CD14-positive monocyte (primary cell): ENCODE measurements at regions not wholly inside any gene's neighbourhood (a gene's known extent, or its start where the extent isn't known, plus 50 kb on each side); places are given as distances from the start of the nearest gene placed in this dataset.

ENCODE experiments used
- DNase-seq, 3 donors: peaks; one replicate each; pipeline ENCODE4 v3.0.0-alpha.2; 2011 to 2022
- H2AFZ ChIP-seq: 2 replicates; pipeline ENCODE4 v1.6.0; 2012; ENCODE audit warnings: mild to moderate bottlenecking, low read depth, low read length, inconsistent platforms; ENCODE audit not compliant: insufficient read depth, poor library complexity, severe bottlenecking
- H3K27ac ChIP-seq, 2 donors: 1 replicate in 1 of 2; 2 replicates in 1 of 2; pipeline ENCODE4 v1.5.1; 2012 to 2013; ENCODE audit warnings: low read length in 2 of 2, control low read depth in 1 of 2, inconsistent platforms in 1 of 2, low read depth in 1 of 2, mild to moderate bottlenecking in 1 of 2
- H3K27me3 ChIP-seq, 2 donors: one replicate each; pipeline versions ENCODE4 v1.6.0 to v1.6.1; 2011 to 2013; ENCODE audit warnings: low read length in 2 of 2; ENCODE audit not compliant: control insufficient read depth in 2 of 2, insufficient read depth in 2 of 2
- H3K36me3 ChIP-seq, 2 donors: replicated peaks in 1 of 2; 1 replicate in 1 of 2; 2 replicates in 1 of 2; pipeline versions ENCODE4 v1.5.1 to v1.6.1; 2012 to 2013; ENCODE audit warnings: low read length in 2 of 2, control low read depth in 1 of 2, inconsistent platforms in 1 of 2, mild to moderate bottlenecking in 1 of 2; ENCODE audit not compliant: insufficient read depth in 2 of 2, control insufficient read depth in 1 of 2
- H3K4me1 ChIP-seq, 2 donors: 1 replicate in 1 of 2; 2 replicates in 1 of 2; pipeline versions ENCODE4 v1.5.1 to v1.6.1; 2012 to 2013; ENCODE audit warnings: low read length in 2 of 2, control low read depth in 1 of 2, inconsistent platforms in 1 of 2, mild to moderate bottlenecking in 1 of 2, moderate library complexity in 1 of 2; ENCODE audit not compliant: insufficient read depth in 2 of 2, control insufficient read depth in 1 of 2
- H3K4me2 ChIP-seq: replicated peaks from 2 replicates; pipeline ENCODE3; 2012; ENCODE audit warnings: low read length, moderate library complexity, mild to moderate bottlenecking; ENCODE audit not compliant: poor library complexity, severe bottlenecking; ENCODE audit errors: extremely low read depth
- H3K4me3 ChIP-seq, 3 experiments: fragments of 200-600 bp in 1 of 3; sonication (generic) in 1 of 3; replicated peaks in 1 of 3; 1 replicate in 2 of 3; 2 replicates in 1 of 3; pipeline ENCODE4 v1.5.1; 2011 to 2013; ENCODE audit warnings: low read length in 3 of 3, mild to moderate bottlenecking in 3 of 3, control low read depth in 2 of 3, low read depth in 2 of 3, inconsistent platforms in 1 of 3, moderate library complexity in 1 of 3
- H3K79me2 ChIP-seq: 2 replicates; pipeline ENCODE4 v1.6.0; 2012; ENCODE audit warnings: mild to moderate bottlenecking, control low read depth, inconsistent platforms, low read length, moderate library complexity; ENCODE audit not compliant: insufficient read depth
- H3K9ac ChIP-seq: 2 replicates; pipeline ENCODE4 v1.6.0; 2017; ENCODE audit warnings: low read length, mild to moderate bottlenecking; ENCODE audit not compliant: insufficient read depth, poor library complexity, severe bottlenecking
- H3K9me3 ChIP-seq, 2 donors: replicated peaks in 1 of 2; 1 replicate in 1 of 2; 2 replicates in 1 of 2; pipeline versions ENCODE4 v1.5.1 to v1.6.1; 2012 to 2013; ENCODE audit warnings: low read length in 2 of 2, control low read depth in 1 of 2; ENCODE audit not compliant: control insufficient read depth in 1 of 2, insufficient read depth in 1 of 2
- H4K20me1 ChIP-seq: 2 replicates; pipeline ENCODE4 v1.6.0; 2012; ENCODE audit warnings: mild to moderate bottlenecking, low read length, control low read depth, moderate library complexity; ENCODE audit not compliant: insufficient read depth
- H3K27ac Mint-ChIP-seq, 7 donors: one replicate each; pipeline ENCODE4 v1.8.0; 2020; ENCODE audit warnings: mild to moderate bottlenecking in 7 of 7, mixed read lengths in 7 of 7, moderate library complexity in 6 of 7, inconsistent platforms in 2 of 7
- H3K27me3 Mint-ChIP-seq, 3 donors: one replicate each; pipeline ENCODE4 v1.8.0; 2021 to 2022; ENCODE audit warnings: low read depth in 3 of 3, mild to moderate bottlenecking in 3 of 3, mixed read lengths in 3 of 3, moderate library complexity in 3 of 3, inconsistent platforms in 1 of 3
- H3K36me3 Mint-ChIP-seq, 2 donors: one replicate each; pipeline ENCODE4 v1.8.0; 2020; ENCODE audit warnings: mixed read lengths in 2 of 2, inconsistent platforms in 1 of 2, mild to moderate bottlenecking in 1 of 2
- H3K4me1 Mint-ChIP-seq: one replicate; pipeline ENCODE4 v1.8.0; 2020; ENCODE audit warnings: mild to moderate bottlenecking, mixed read lengths
- H3K4me3 Mint-ChIP-seq, 2 donors: one replicate each; pipeline ENCODE4 v1.8.0; 2020; ENCODE audit warnings: mild to moderate bottlenecking in 2 of 2, mixed read lengths in 2 of 2, moderate library complexity in 1 of 2
- H3K9me3 Mint-ChIP-seq, 7 donors: one replicate each; pipeline ENCODE4 v1.8.0; 2020 to 2022; ENCODE audit warnings: mixed read lengths in 7 of 7, mild to moderate bottlenecking in 6 of 7, moderate library complexity in 6 of 7, inconsistent platforms in 2 of 7
- WGBS: methylation state at CpG from one replicate; pipeline ENCODE4 v1.1.5; 2013; ENCODE audit warnings: missing lambda C conversion rate; ENCODE audit not compliant: insufficient coverage; 5-methylcytosine and 5-hydroxymethylcytosine counted together
- intact Hi-C, 2 donors: fragments of 100-400 bp; cut with micrococcal nuclease; formaldehyde crosslinking; loops; one replicate each; pipeline versions ENCODE4 v1.15.0 to v1.15.1; 2023
- TF ChIP-seq, protein P1 (sequence below): fragments of 200-600 bp; IDR thresholded peaks from one replicate; pipeline ENCODE4 v1.8.0; 2022; ENCODE audit warnings: antibody characterized with exemption, mild to moderate bottlenecking

GRCh38 chr10:108424656-108425055, 1260.2 kb upstream of the SORCS1 start:
- no peak for DNase-seq
- no CpG with 5 or more reads among the region's 1 CpG for WGBS
- H3K79me2 ChIP-seq: no peaks in the 10 kb centered on the region
- Mint-ChIP-seq H3K4me1 (peaks cover 7% of the 10 kb centered on the region), H3K27ac (no peak overlapping the region), H3K27me3 (peaks cover 0 to 1% (median 0%) of the 10 kb centered on the region in 3 donors), H3K9me3 (no peaks in the 10 kb centered on the region), H3K36me3 (no peaks in the 10 kb centered on the region), H3K4me3 (no peak overlapping the region)
- no peaks in the 10 kb centered on the region for H3K36me3 ChIP-seq
- no peak overlapping the region for H2AFZ ChIP-seq
- H3K4me3 ChIP-seq: no peak overlapping the region
- TF ChIP-seq, protein P1, sequence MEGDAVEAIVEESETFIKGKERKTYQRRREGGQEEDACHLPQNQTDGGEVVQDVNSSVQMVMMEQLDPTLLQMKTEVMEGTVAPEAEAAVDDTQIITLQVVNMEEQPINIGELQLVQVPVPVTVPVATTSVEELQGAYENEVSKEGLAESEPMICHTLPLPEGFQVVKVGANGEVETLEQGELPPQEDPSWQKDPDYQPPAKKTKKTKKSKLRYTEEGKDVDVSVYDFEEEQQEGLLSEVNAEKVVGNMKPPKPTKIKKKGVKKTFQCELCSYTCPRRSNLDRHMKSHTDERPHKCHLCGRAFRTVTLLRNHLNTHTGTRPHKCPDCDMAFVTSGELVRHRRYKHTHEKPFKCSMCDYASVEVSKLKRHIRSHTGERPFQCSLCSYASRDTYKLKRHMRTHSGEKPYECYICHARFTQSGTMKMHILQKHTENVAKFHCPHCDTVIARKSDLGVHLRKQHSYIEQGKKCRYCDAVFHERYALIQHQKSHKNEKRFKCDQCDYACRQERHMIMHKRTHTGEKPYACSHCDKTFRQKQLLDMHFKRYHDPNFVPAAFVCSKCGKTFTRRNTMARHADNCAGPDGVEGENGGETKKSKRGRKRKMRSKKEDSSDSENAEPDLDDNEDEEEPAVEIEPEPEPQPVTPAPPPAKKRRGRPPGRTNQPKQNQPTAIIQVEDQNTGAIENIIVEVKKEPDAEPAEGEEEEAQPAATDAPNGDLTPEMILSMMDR: no peak
- no peaks in the 10 kb centered on the region for H4K20me1 ChIP-seq
- H3K27me3 ChIP-seq: no peaks in the 10 kb centered on the region
- peaks cover 0 to 5% of the 10 kb centered on the region in 2 donors for H3K4me1 ChIP-seq
- no peak overlapping the region for H3K9ac ChIP-seq
- intact Hi-C loops: no loop called here
- no peaks in the 10 kb centered on the region for H3K9me3 ChIP-seq
- H3K4me2 ChIP-seq: no peak overlapping the region
- no peak overlapping the region for H3K27ac ChIP-seq

DNA sequence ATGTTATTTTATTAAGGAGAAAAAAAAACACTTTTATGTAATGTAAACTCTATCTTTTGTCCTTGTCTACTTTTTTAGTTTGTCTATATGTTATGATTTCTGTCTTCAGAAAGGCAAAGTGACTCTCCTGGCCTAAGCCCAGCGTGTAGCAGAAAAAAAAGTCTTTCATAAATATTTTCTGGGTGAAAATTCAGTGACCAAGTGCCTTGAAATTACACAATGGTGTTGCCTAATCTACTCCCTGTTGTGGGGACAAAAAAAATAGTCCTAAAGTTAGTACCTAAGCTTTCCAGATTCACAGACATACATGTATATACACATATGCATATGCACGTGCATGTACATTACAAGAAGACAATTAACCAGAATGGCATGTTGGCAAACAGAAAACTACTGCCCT, 1257.8 kb upstream of the SORCS1 start:
- peaks cover 0 to 5% of the 10 kb centered on the region in 2 donors for H3K4me1 ChIP-seq

More for the DNA sequence above, 1257.8 kb upstream of the SORCS1 start:
- H3K4me3 Mint-ChIP-seq: no peak overlapping the region
- H2AFZ ChIP-seq: peak overlapping the region; percentile 22
- H4K20me1 ChIP-seq: no peaks in the 10 kb centered on the region
- H3K4me3 ChIP-seq: no peak overlapping the region
- H3K9ac ChIP-seq: no peak overlapping the region
- H3K4me2 ChIP-seq: no peak overlapping the region
- WGBS: no CpG with 5 or more reads among the region's 2 CpGs
- intact Hi-C loops: no loop called here
- no peaks in the 10 kb centered on the region for H3K36me3 Mint-ChIP-seq
- no peaks in the 10 kb centered on the region for H3K9me3 Mint-ChIP-seq
- no peak for DNase-seq
- H3K27ac ChIP-seq: no peak overlapping the region
- no peaks in the 10 kb centered on the region for H3K9me3 ChIP-seq
- peaks cover 7% of the 10 kb centered on the region for H3K4me1 Mint-ChIP-seq
- H3K27me3 Mint-ChIP-seq: no peaks in the 10 kb centered on the region
- no peaks in the 10 kb centered on the region for H3K36me3 ChIP-seq
- H3K27me3 ChIP-seq: no peaks in the 10 kb centered on the region
- no peak overlapping the region for H3K27ac Mint-ChIP-seq
- TF ChIP-seq, protein P1: no peak
- H3K79me2 ChIP-seq: no peaks in the 10 kb centered on the region
